IPS DF 4.7 (cell line): ENCODE measurements at regions not wholly inside any gene's neighbourhood (a gene's known extent, or its start where the extent isn't known, plus 50 kb on each side); places are given as distances from the start of the nearest gene placed in this dataset.

Experiments
- DNase-seq: peaks from one replicate; pipeline ENCODE4 v3.0.0-alpha.2; 2013; ENCODE audit warnings: low spot score; ENCODE audit errors: extremely low read depth

- no peak for DNase-seq
These were observed 346.8 kb downstream of the PIK3R1 start for GRCh38 chr5:68562308-68562707.

GRCh38 chr5:68565427-68565826, 349.9 kb downstream of the PIK3R1 start:
- DNase-seq: no peak

- no peak for DNase-seq
These were observed 361.2 kb downstream of the PIK3R1 start for GRCh38 chr5:68576805-68577204.

- no peak for DNase-seq
These were observed 366.7 kb downstream of the PIK3R1 start for GRCh38 chr5:68582284-68582683.

GRCh38 chr5:68587171-68587570, 371.6 kb downstream of the PIK3R1 start:
- no peak for DNase-seq

GRCh38 chr5:68591850-68592249, 376.3 kb downstream of the PIK3R1 start:
- DNase-seq: no peak

GRCh38 chr5:68592351-68592750, 376.8 kb downstream of the PIK3R1 start:
- no peak for DNase-seq

GRCh38 chr5:68593211-68593671, 377.7 kb downstream of the PIK3R1 start:
- no peak for DNase-seq

- no peak for DNase-seq
These were observed 397.4 kb downstream of the PIK3R1 start for GRCh38 chr5:68612972-68613371.

GRCh38 chr5:68618501-68618900, 402.9 kb downstream of the PIK3R1 start:
- DNase-seq: no peak

- DNase-seq: no peak
These were observed 411.4 kb downstream of the PIK3R1 start for GRCh38 chr5:68627001-68627400.

- no peak for DNase-seq
These were observed 412.7 kb downstream of the PIK3R1 start for GRCh38 chr5:68628082-68628814.

- no peak for DNase-seq
These were observed 414.8 kb downstream of the PIK3R1 start for GRCh38 chr5:68630354-68630753.

- DNase-seq: no peak
These were observed 416.3 kb downstream of the PIK3R1 start for GRCh38 chr5:68631884-68632283.

- DNase-seq: no peak
These were observed 425.7 kb downstream of the PIK3R1 start for GRCh38 chr5:68641211-68641610.

- DNase-seq: no peak
These were observed 427.5 kb downstream of the PIK3R1 start for GRCh38 chr5:68643064-68643463.

- DNase-seq: no peak
These were observed 429.4 kb downstream of the PIK3R1 start for GRCh38 chr5:68644971-68645370.

GRCh38 chr5:68646144-68646543, 430.6 kb downstream of the PIK3R1 start:
- DNase-seq: no peak

GRCh38 chr5:68647743-68648142, 432.2 kb downstream of the PIK3R1 start:
- DNase-seq: no peak

- no peak for DNase-seq
These were observed 433.6 kb downstream of the PIK3R1 start for GRCh38 chr5:68648944-68649857.

GRCh38 chr5:68652534-68652965, 437.0 kb downstream of the PIK3R1 start:
- no peak for DNase-seq

GRCh38 chr5:68653471-68653870, 437.9 kb downstream of the PIK3R1 start:
- no peak for DNase-seq
